ENCODE measurements at regions not wholly inside any gene's neighbourhood (a gene's known extent, or its start where the extent isn't known, plus 50 kb on each side); places are given as distances from the start of the nearest gene placed in this dataset.

DNA sequence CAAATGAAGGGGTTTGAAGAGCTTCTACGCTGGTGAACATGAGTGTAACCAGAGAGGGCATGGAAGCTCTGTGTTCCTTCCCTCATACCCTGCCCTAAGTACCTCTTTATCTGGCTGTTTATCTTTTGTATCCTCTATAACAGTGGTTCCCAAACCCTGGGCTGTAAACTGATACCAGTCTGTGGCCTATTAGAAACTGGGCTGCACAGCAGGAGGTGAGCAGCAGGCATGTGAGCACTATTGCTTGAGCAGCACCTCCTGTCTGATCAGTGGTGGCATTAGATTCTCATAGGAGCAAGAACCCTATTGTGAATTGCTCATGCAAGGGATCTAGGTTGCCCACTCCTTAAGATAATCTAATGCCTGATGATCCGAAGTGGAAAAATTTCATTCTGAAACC, 172.9 kb upstream of the AVPR1A start:
- H2BK20ac ChIP-seq (ENCODE audit: low read depth, low read length), result no peak overlapping the region
- ChIA-PET POLR2A (ENCODE audit: unreplicated experiment) (no interaction called here), CTCF (no interaction called here)
- no peaks in the 10 kb centered on the region for H3K36me3 ChIP-seq (ENCODE audit: control insufficient read depth, insufficient read depth, low read length)
- no peak overlapping the region for H4K8ac ChIP-seq (ENCODE audit: low read depth in 2 of 2, low read length in 2 of 2)
- no peaks in the 10 kb centered on the region for H4K20me1 ChIP-seq (ENCODE audit: insufficient read depth, low read length)
- no peaks in the 10 kb centered on the region for H3K27me3 ChIP-seq (ENCODE audit: control insufficient read depth, insufficient read depth, low read length)
- DNase-seq, result no peak
- H3K9ac ChIP-seq (ENCODE audit: low read depth, low read length), result no peak overlapping the region
- no peak overlapping the region for H2BK15ac ChIP-seq (ENCODE audit: low read depth, low read length)
- WGBS, 2 experiments (ENCODE audit: extremely low coverage in 2 of 2, insufficient read length in 1 of 2), result no CpG with 5 or more reads among the region's 2 CpGs
- no peaks in the 10 kb centered on the region for H3K9me3 ChIP-seq (ENCODE audit: control insufficient read depth, insufficient read depth, low read length)
- H4K5ac ChIP-seq (ENCODE audit: low read depth, low read length), result no peak overlapping the region
- H3K14ac ChIP-seq (replicated peaks; ENCODE audit: low read depth, low read length), result no peak overlapping the region
- H2AFZ ChIP-seq (replicated peaks; ENCODE audit: low read length, poor library complexity), result no peak overlapping the region
- no peak overlapping the region for H2BK120ac ChIP-seq (ENCODE audit: low read depth, low read length)
- H3K56ac ChIP-seq (ENCODE audit: extremely low read depth, insufficient read depth, low read length), result no peak overlapping the region
- H3K9me1 ChIP-seq (ENCODE audit: insufficient read depth, low read length), result no peaks in the 10 kb centered on the region
- H3K4me3 ChIP-seq (ENCODE audit: insufficient read depth, low read depth, low read length), result no peak overlapping the region
- no TSS peak for BruUV-seq (replicated peaks)
- ATAC-seq (ENCODE audit: low read depth), result no peak
- no peak overlapping the region for H4K91ac ChIP-seq (ENCODE audit: insufficient read depth, low read depth, low read length)
- dilution Hi-C loops (cut with HindIII; ENCODE audit: low sequenced_read_pairs, unreplicated experiment), result no loop called here
- no peak overlapping the region for H3K4ac ChIP-seq (ENCODE audit: low read depth, low read length)
- H2BK5ac ChIP-seq (ENCODE audit: low read depth, low read length, poor library complexity, severe bottlenecking), result no peak overlapping the region
- no peaks in the 10 kb centered on the region for H3K79me1 ChIP-seq (ENCODE audit: low read depth in 1 of 2, low read length in 2 of 2)
- no peak overlapping the region for H3K23ac ChIP-seq (ENCODE audit: low read depth, low read length)
- H2AK9ac ChIP-seq (replicated peaks; ENCODE audit: low read depth, low read length, poor library complexity), result no peak overlapping the region
- no peaks in the 10 kb centered on the region for H3K4me1 ChIP-seq (ENCODE audit: control insufficient read depth, insufficient read depth, low read length)
- no peak for TF ChIP-seq SMC3 (IDR thresholded peaks at IDR 0.05; ENCODE audit: low read depth, low read length)
- no peak for TF ChIP-seq POLR2A (IDR thresholded peaks at IDR 0.05; ENCODE audit: low read depth, low read length)
- TF ChIP-seq, protein P1, sequence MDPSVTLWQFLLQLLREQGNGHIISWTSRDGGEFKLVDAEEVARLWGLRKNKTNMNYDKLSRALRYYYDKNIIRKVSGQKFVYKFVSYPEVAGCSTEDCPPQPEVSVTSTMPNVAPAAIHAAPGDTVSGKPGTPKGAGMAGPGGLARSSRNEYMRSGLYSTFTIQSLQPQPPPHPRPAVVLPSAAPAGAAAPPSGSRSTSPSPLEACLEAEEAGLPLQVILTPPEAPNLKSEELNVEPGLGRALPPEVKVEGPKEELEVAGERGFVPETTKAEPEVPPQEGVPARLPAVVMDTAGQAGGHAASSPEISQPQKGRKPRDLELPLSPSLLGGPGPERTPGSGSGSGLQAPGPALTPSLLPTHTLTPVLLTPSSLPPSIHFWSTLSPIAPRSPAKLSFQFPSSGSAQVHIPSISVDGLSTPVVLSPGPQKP (IDR thresholded peaks at IDR 0.05; ENCODE audit: borderline replicate concordance, low read depth, low read length), result no peak
- no peak for TF ChIP-seq RAD21 (IDR thresholded peaks at IDR 0.05; ENCODE audit: low read length)
- TF ChIP-seq, protein P2, sequence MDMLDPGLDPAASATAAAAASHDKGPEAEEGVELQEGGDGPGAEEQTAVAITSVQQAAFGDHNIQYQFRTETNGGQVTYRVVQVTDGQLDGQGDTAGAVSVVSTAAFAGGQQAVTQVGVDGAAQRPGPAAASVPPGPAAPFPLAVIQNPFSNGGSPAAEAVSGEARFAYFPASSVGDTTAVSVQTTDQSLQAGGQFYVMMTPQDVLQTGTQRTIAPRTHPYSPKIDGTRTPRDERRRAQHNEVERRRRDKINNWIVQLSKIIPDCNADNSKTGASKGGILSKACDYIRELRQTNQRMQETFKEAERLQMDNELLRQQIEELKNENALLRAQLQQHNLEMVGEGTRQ (IDR thresholded peaks at IDR 0.05; ENCODE audit: low read depth, low read length), result no peak
- TF ChIP-seq MAZ (IDR thresholded peaks at IDR 0.05; ENCODE audit: borderline replicate concordance, low read depth, low read length), result no peak
- no peak for TF ChIP-seq RFX5 (IDR thresholded peaks at IDR 0.05; ENCODE audit: low read depth, low read length)
- no peak for TF ChIP-seq FOS (IDR thresholded peaks at IDR 0.05; ENCODE audit: low read depth, low read length)
- no peak for TF ChIP-seq BHLHE40 (IDR thresholded peaks at IDR 0.05; ENCODE audit: low read depth, low read length)
- TF ChIP-seq RCOR1 (IDR thresholded peaks at IDR 0.05; ENCODE audit: insufficient replicate concordance, low read length), result no peak
- TF ChIP-seq MAFK (IDR thresholded peaks at IDR 0.05; ENCODE audit: low read depth, low read length), result no peak
- TF ChIP-seq NFE2L2 (IDR thresholded peaks at IDR 0.05; ENCODE audit: low read depth, low read length), result no peak
- TF ChIP-seq CHD1 (IDR thresholded peaks at IDR 0.05; ENCODE audit: low read depth, low read length), result no peak
- TF ChIP-seq, protein P3, sequence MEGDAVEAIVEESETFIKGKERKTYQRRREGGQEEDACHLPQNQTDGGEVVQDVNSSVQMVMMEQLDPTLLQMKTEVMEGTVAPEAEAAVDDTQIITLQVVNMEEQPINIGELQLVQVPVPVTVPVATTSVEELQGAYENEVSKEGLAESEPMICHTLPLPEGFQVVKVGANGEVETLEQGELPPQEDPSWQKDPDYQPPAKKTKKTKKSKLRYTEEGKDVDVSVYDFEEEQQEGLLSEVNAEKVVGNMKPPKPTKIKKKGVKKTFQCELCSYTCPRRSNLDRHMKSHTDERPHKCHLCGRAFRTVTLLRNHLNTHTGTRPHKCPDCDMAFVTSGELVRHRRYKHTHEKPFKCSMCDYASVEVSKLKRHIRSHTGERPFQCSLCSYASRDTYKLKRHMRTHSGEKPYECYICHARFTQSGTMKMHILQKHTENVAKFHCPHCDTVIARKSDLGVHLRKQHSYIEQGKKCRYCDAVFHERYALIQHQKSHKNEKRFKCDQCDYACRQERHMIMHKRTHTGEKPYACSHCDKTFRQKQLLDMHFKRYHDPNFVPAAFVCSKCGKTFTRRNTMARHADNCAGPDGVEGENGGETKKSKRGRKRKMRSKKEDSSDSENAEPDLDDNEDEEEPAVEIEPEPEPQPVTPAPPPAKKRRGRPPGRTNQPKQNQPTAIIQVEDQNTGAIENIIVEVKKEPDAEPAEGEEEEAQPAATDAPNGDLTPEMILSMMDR (conservative IDR thresholded peaks at IDR 0.05; ENCODE audit: low read depth, low read length), result no peak
- no peak for TF ChIP-seq MXI1 (IDR thresholded peaks at IDR 0.05; ENCODE audit: borderline replicate concordance, low read depth, low read length)
- no peak for TF ChIP-seq CEBPB (IDR thresholded peaks at IDR 0.05; ENCODE audit: low read depth, low read length)
- intact Hi-C loops (cut with micrococcal nuclease), result no loop called here
- no peak overlapping the region for H3K4me2 ChIP-seq (ENCODE audit: low read depth, low read length)
- H3K18ac ChIP-seq (ENCODE audit: low read depth, low read length), result no peak overlapping the region
- H3K27ac ChIP-seq (ENCODE audit: insufficient read depth, low read length), result no peak overlapping the region
- in situ Hi-C loops (cut with MboI; ENCODE audit: low sequenced_read_pairs), result no loop called here
- no peak overlapping the region for H2AK5ac ChIP-seq (ENCODE audit: low read depth, low read length)
